ENCODE measurements at regions not wholly inside any gene's neighbourhood (a gene's known extent, or its start where the extent isn't known, plus 50 kb on each side); places are given as distances from the start of the nearest gene placed in this dataset.

DNA sequence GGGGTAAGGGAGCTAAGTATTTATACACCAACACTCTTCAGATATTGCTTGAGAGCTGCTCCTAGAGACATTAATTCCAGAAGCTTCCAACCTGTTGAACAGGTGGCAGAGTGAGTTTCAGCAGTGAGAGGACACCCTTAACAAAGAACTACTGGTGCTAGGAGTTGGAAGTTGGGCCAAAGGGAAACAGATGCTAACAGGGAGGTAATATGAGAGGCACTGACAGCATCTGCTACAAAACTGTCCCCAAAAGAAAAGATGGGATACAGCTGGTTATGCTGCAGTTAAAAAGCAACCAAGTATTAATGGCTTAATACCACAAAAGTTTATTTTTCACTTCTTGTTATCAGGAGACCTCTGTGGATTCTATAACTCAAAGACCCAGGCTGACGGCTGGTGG is 104.5 kb upstream of the SATB1 start:
- no peak for TF ChIP-seq EGR1 (IDR thresholded peaks at IDR 0.05)

DNA sequence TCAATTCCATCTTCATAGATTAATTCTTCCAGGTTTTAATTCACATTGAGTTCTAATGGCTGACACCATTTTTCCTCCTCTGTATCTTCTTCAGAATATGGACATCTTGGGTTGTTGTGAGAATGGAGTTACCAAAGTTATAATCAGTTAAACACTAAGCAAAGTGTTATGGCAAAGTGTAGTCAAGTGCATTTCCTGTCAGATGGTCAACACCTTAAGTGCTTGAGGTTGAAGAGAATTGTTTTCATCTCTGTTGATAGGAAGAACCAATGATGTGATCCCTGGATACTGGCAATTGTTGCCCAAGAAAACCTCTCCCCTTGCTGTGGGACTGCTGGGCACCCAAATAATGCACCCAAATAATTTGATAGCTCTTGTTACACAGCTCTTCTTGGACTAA is 102.6 kb upstream of the SATB1 start:
- TF ChIP-seq ZBTB7A (IDR thresholded peaks at IDR 0.05; ENCODE audit: low read depth): no peak
- TF ChIP-seq NFIC (IDR thresholded peaks at IDR 0.05): no peak
- TF ChIP-seq EP300 (IDR thresholded peaks at IDR 0.05; ENCODE audit: borderline replicate concordance): no peak
- TF ChIP-seq FOXM1 (IDR thresholded peaks at IDR 0.05; ENCODE audit: borderline replicate concordance, low read depth): no peak
- TF ChIP-seq CEBPB (IDR thresholded peaks at IDR 0.05): no peak
- no peak for TF ChIP-seq TEAD4 (IDR thresholded peaks at IDR 0.05)
- TF ChIP-seq CREB1 (IDR thresholded peaks at IDR 0.05; ENCODE audit: low read depth): no peak
- TF ChIP-seq TCF12 (IDR thresholded peaks at IDR 0.05; ENCODE audit: low read depth): no peak
- TF ChIP-seq, protein P1, sequence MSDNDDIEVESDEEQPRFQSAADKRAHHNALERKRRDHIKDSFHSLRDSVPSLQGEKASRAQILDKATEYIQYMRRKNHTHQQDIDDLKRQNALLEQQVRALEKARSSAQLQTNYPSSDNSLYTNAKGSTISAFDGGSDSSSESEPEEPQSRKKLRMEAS (IDR thresholded peaks at IDR 0.05): no peak
- TF ChIP-seq YY1 (IDR thresholded peaks at IDR 0.05; ENCODE audit: low read depth): no peak
- no peak for TF ChIP-seq TAF1 (IDR thresholded peaks at IDR 0.05; ENCODE audit: low read depth)
- TF ChIP-seq RAD21 (IDR thresholded peaks at IDR 0.05; ENCODE audit: low read depth): no peak
- TF ChIP-seq, protein P2, sequence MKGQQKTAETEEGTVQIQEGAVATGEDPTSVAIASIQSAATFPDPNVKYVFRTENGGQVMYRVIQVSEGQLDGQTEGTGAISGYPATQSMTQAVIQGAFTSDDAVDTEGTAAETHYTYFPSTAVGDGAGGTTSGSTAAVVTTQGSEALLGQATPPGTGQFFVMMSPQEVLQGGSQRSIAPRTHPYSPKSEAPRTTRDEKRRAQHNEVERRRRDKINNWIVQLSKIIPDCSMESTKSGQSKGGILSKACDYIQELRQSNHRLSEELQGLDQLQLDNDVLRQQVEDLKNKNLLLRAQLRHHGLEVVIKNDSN (IDR thresholded peaks at IDR 0.05): no peak
- TF ChIP-seq, protein P3, sequence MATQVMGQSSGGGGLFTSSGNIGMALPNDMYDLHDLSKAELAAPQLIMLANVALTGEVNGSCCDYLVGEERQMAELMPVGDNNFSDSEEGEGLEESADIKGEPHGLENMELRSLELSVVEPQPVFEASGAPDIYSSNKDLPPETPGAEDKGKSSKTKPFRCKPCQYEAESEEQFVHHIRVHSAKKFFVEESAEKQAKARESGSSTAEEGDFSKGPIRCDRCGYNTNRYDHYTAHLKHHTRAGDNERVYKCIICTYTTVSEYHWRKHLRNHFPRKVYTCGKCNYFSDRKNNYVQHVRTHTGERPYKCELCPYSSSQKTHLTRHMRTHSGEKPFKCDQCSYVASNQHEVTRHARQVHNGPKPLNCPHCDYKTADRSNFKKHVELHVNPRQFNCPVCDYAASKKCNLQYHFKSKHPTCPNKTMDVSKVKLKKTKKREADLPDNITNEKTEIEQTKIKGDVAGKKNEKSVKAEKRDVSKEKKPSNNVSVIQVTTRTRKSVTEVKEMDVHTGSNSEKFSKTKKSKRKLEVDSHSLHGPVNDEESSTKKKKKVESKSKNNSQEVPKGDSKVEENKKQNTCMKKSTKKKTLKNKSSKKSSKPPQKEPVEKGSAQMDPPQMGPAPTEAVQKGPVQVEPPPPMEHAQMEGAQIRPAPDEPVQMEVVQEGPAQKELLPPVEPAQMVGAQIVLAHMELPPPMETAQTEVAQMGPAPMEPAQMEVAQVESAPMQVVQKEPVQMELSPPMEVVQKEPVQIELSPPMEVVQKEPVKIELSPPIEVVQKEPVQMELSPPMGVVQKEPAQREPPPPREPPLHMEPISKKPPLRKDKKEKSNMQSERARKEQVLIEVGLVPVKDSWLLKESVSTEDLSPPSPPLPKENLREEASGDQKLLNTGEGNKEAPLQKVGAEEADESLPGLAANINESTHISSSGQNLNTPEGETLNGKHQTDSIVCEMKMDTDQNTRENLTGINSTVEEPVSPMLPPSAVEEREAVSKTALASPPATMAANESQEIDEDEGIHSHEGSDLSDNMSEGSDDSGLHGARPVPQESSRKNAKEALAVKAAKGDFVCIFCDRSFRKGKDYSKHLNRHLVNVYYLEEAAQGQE (IDR thresholded peaks at IDR 0.05; ENCODE audit: low read depth): no peak
- no peak for TF ChIP-seq EGR1 (IDR thresholded peaks at IDR 0.05)

DNA sequence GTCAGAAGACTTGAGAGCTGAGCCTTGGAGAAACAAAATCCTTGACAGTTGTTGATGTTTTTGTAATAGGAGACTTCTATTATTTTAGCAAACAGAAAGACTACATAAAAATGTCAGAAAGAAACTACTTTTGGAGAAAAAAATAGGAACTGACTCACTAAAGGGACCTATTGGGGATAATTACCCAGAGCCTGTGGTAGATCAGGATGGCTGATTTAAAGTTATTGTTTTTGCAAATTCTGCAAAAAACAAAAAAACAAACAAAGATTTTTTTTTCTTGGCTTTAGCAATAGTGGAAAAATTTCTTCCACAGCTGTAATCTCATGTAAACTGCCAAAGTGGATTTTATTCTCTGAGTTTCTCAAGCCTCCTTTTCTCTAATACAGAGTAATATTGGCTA is 101.5 kb upstream of the SATB1 start:
- TF ChIP-seq CEBPB (IDR thresholded peaks at IDR 0.05) (no peak), YY1 (IDR thresholded peaks at IDR 0.05; ENCODE audit: low read depth) (no peak), NFIC (IDR thresholded peaks at IDR 0.05) (no peak), CREB1 (IDR thresholded peaks at IDR 0.05; ENCODE audit: low read depth) (no peak), ZBTB7A (IDR thresholded peaks at IDR 0.05; ENCODE audit: low read depth) (no peak), RAD21 (IDR thresholded peaks at IDR 0.05; ENCODE audit: low read depth) (no peak), FOXM1 (IDR thresholded peaks at IDR 0.05; ENCODE audit: borderline replicate concordance, low read depth) (no peak), TEAD4 (IDR thresholded peaks at IDR 0.05) (no peak), EP300 (IDR thresholded peaks at IDR 0.05; ENCODE audit: borderline replicate concordance) (no peak), EGR1 (IDR thresholded peaks at IDR 0.05) (no peak), TAF1 (IDR thresholded peaks at IDR 0.05; ENCODE audit: low read depth) (no peak), TCF12 (IDR thresholded peaks at IDR 0.05; ENCODE audit: low read depth) (no peak)
- TF ChIP-seq, protein P3 (IDR thresholded peaks at IDR 0.05; ENCODE audit: low read depth): no peak
- TF ChIP-seq, protein P1 (IDR thresholded peaks at IDR 0.05): no peak
- TF ChIP-seq, protein P2 (IDR thresholded peaks at IDR 0.05): no peak

DNA sequence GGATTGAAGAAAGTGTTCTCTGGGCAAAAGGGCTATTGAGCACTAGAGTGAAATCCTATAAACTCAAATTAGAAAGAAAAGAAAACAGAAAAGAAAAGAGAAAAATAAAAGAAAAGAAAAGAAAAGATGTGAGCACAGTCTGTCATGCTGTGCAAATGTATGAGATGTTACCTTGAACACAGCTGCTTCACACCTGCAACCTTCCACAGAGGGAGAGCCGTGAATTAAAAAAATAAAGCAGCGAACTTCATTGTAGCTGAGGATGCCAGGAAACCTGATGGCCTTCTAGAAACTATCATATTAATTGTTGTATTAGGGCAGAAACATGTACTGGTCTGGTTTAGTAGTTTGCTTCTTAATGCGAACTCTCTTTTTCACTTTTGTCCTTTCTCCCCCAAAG is 88.0 kb upstream of the SATB1 start:
- TF ChIP-seq EGR1 (IDR thresholded peaks at IDR 0.05) (no peak), YY1 (IDR thresholded peaks at IDR 0.05; ENCODE audit: low read depth) (no peak)
- TF ChIP-seq, protein P1 (IDR thresholded peaks at IDR 0.05): no peak

DNA sequence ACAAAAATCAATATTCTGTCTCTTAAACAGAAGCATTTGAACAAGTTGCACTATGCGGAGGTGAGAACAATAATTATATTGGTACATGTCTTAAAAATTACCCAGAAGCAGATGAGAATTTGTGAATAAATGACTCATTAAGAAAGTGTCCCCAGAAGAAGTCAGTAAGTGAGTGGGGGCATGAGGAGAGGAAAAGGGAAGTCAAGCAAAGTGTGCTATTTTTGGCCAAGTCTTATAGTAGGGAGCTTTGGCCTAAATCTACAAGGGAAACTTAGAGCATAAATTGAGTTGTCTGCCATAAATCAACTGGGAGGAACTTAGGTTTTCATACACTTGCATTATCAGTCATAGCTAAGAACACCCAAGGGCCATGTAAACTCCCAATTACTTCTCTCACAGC is 86.9 kb upstream of the SATB1 start:
- TF ChIP-seq FOXM1 (IDR thresholded peaks at IDR 0.05; ENCODE audit: borderline replicate concordance, low read depth) (no peak), CEBPB (IDR thresholded peaks at IDR 0.05) (no peak), TCF12 (IDR thresholded peaks at IDR 0.05; ENCODE audit: low read depth) (no peak), NFIC (IDR thresholded peaks at IDR 0.05) (no peak), TEAD4 (IDR thresholded peaks at IDR 0.05) (no peak), ZBTB7A (IDR thresholded peaks at IDR 0.05; ENCODE audit: low read depth) (no peak), CREB1 (IDR thresholded peaks at IDR 0.05; ENCODE audit: low read depth) (no peak), RAD21 (IDR thresholded peaks at IDR 0.05; ENCODE audit: low read depth) (no peak), TAF1 (IDR thresholded peaks at IDR 0.05; ENCODE audit: low read depth) (no peak), EP300 (IDR thresholded peaks at IDR 0.05; ENCODE audit: borderline replicate concordance) (no peak), YY1 (IDR thresholded peaks at IDR 0.05; ENCODE audit: low read depth) (no peak)
- TF ChIP-seq, protein P3 (IDR thresholded peaks at IDR 0.05; ENCODE audit: low read depth): no peak
- TF ChIP-seq, protein P1 (IDR thresholded peaks at IDR 0.05): no peak

All from Ishikawa (cell line).